ENCODE measurements at regions not wholly inside any gene's neighbourhood (a gene's known extent, or its start where the extent isn't known, plus 50 kb on each side); places are given as distances from the start of the nearest gene placed in this dataset.

DNA sequence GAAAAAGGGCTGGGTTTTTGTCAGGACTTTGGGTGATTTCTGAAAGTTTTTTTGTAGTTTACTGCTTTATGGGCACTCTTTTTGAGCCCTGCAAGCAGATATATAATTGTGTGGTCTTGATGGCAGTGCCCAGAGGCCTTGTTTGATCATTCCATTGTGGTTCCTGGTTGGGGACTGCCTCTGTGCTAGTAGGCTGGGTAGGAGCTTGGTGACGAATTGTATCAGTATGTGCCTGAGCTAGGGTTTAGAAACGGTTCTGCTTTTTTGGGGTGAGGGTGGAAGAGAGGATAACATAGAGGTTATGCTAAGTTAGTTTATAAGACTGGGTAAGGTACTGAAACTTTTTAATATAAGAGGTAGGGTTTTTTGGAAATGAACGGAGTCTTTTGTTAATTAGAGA is 139.7 kb upstream of the ETV3 start:
- TF ChIP-seq, protein P1, sequence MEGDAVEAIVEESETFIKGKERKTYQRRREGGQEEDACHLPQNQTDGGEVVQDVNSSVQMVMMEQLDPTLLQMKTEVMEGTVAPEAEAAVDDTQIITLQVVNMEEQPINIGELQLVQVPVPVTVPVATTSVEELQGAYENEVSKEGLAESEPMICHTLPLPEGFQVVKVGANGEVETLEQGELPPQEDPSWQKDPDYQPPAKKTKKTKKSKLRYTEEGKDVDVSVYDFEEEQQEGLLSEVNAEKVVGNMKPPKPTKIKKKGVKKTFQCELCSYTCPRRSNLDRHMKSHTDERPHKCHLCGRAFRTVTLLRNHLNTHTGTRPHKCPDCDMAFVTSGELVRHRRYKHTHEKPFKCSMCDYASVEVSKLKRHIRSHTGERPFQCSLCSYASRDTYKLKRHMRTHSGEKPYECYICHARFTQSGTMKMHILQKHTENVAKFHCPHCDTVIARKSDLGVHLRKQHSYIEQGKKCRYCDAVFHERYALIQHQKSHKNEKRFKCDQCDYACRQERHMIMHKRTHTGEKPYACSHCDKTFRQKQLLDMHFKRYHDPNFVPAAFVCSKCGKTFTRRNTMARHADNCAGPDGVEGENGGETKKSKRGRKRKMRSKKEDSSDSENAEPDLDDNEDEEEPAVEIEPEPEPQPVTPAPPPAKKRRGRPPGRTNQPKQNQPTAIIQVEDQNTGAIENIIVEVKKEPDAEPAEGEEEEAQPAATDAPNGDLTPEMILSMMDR (IDR thresholded peaks at IDR 0.05), result no peak
- TF ChIP-seq POLR2A (IDR thresholded peaks at IDR 0.05), result no peak
- no peak for TF ChIP-seq EP300 (IDR thresholded peaks at IDR 0.05)

All from tibial nerve (tissue), 4 donors.